Stimulated activated CD8-positive, alpha-beta memory T cell treated with anti-CD3 and anti-CD28 coated beads, Interleukin-4, amount 100 ng/mL, for 48 hours (primary cell): ENCODE measurements at regions not wholly inside any gene's neighbourhood (a gene's known extent, or its start where the extent isn't known, plus 50 kb on each side); places are given as distances from the start of the nearest gene placed in this dataset.
"Not testable (repeated sequence)": the region's sequence is repeated elsewhere in the genome, so short reads cannot be mapped to it uniquely, and the experiment has no call there.

Source experiments
- DNase-seq: peaks from one replicate; pipeline ENCODE4 v3.0.0-alpha.2; 2020

DNA sequence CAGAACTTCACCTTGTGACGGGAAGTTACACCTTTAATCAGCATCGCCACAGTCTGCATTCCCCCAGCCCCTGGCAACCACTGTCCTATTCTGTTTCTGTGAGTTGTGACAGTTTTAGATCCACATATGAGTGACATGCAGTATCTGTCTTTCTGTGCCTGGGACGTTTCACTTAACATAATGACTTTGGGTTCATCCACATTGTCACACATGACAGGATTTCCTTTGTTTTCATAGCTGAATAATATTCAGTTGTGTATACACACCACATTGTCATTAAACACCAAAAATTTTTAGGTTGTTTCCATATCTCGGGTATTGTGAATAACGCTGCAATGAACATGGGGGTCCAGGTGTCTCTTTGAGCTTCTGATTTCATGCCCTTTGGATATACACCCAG lies 62.6 kb upstream of the BDH1 start:
- not testable (repeated sequence) for DNase-seq

DNA sequence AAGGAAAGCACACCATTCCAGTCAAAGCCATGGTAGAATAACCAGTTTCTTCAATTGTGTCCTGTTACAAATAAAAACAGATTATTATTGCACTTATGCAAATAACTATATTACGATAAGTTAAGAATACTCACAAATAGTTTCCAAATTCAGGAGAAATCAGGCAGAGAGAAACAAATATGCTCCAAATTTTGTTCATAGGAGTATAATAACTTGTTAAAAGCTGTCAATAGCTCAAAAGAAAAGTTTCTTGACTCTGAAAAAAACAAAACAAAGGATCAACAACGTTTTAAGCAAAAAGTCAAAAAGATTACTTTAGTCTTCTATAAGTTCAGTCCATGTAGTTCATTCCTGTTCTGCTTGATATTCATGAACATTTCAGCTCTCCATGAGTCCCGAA lies 59.7 kb upstream of the BDH1 start:
- DNase-seq = no peak

DNA sequence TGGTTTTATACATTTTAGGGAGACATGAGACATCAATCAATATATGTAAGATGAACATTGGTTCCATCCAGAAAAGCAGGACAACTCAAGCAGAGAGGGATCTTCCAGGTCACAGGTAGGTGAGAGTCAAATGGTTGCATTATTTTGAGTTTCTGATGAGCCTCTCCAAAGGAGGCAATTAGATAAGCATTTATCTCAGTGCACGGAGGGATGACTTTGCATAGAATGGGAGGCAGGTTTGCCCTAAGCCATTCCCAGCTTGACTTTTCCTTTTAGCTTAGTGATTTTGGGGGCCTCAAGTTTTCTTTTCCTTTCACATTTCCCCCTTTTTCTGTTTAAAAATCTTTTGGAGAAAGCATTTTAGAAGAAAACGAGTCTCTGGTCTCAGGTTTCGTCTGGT lies 58.4 kb upstream of the BDH1 start:
- DNase-seq = not testable (repeated sequence)

DNA sequence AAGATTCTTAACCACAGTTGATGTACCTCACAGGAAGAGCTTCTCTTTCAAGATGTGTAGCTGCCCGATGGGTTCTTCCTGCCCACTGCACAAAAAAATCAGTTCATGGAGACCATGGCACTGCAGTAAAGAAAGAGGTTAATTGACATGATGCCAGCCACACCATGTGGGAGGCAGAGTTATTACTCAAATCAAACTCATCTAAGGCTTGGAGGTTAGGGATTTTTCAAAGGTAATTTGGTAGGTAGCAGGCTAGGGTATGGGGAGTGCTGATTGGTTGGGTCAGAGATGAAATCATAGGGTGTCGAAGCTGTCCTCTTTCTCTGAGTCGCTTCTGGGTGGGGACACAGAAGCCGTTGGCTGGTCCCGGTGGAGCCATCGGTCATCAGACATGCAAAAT lies 57.4 kb upstream of the BDH1 start:
- DNase-seq = peak; percentile 44

DNA sequence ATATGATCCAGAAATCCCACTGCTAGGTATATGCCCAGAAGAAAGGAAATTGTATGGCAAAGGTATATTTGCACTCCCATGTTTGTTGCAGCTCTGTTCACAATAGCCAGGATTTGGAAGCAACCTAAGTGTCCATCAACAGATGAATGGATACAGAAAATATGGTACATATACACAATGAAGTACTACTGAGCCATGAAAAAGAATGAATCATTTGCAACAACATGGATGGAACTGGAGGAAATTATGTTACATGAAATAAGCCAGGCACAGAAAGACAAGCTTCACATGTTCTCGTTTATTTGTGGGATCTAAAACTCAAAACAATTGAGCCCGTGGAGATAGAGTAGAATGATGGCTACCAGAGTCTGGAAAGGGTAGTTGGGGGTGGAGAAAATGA lies 55.5 kb upstream of the BDH1 start:
- DNase-seq = no peak

DNA sequence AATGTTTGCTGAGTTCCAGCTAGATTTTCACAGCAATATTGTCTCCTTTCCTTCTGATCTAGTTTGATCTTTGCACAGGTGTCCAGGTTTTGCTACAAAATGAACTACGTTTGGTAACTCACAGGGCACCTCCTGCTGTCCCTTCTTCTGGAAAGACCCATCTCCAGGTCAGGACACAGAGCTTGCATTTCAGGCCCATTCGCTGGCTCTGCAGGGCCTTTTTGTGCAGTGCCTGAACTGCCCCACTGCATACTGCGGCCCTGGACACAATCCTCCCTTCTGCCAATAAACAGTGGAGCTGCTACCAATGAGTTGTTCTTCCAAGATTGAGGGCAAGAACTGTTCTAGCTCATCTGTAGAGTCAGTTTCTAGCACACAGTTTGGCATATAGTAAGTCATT lies 50.7 kb upstream of the BDH1 start:
- DNase-seq = no peak
